Parathyroid adenoma (tissue), 2 donors: ENCODE measurements at regions not wholly inside any gene's neighbourhood (a gene's known extent, or its start where the extent isn't known, plus 50 kb on each side); places are given as distances from the start of the nearest gene placed in this dataset.
"Not testable (repeated sequence)": the region's sequence is repeated elsewhere in the genome, so short reads cannot be mapped to it uniquely, and the experiment has no call there.

Experiments
- H2AFZ ChIP-seq: fragments of 300-600 bp; sonication (generic); one replicate; pipeline ENCODE4 v1.7.0; 2017; ENCODE audit warnings: antibody characterized with exemption, mild to moderate bottlenecking
- H3K27ac ChIP-seq: fragments of 300-600 bp; sonication (generic); one replicate; pipeline ENCODE4 v1.7.0; 2017
- H3K27me3 ChIP-seq: fragments of 300-600 bp; sonication (generic); one replicate; pipeline ENCODE4 v1.7.0; 2017; ENCODE audit warnings: low read length; ENCODE audit not compliant: control insufficient read depth, insufficient read depth
- H3K36me3 ChIP-seq: fragments of 300-600 bp; sonication (generic); one replicate; pipeline ENCODE4 v1.7.0; 2017; ENCODE audit warnings: low read length; ENCODE audit not compliant: control insufficient read depth, insufficient read depth
- H3K4me1 ChIP-seq: fragments of 300-600 bp; sonication (generic); one replicate; pipeline ENCODE4 v1.7.0; 2017; ENCODE audit warnings: control low read depth
- H3K4me2 ChIP-seq: fragments of 300-600 bp; sonication (generic); one replicate; pipeline ENCODE4 v1.7.0; 2017; ENCODE audit warnings: low read length
- H3K4me3 ChIP-seq: fragments of 300-600 bp; sonication (generic); one replicate; pipeline ENCODE4 v1.7.0; 2017; ENCODE audit warnings: low read depth, low read length
- H3K79me2 ChIP-seq: fragments of 300-600 bp; sonication (generic); one replicate; pipeline ENCODE4 v1.7.0; 2017; ENCODE audit warnings: control low read depth
- H3K9ac ChIP-seq: fragments of 300-600 bp; sonication (generic); one replicate; pipeline ENCODE4 v1.7.0; 2017; ENCODE audit warnings: mild to moderate bottlenecking
- H3K9me3 ChIP-seq: fragments of 300-600 bp; sonication (generic); one replicate; pipeline ENCODE4 v1.7.0; 2017; ENCODE audit warnings: low read length; ENCODE audit not compliant: control insufficient read depth
- TF ChIP-seq, protein P1 (sequence below): fragments of 300-600 bp; sonication (generic); IDR thresholded peaks from one replicate; pipeline ENCODE4 v1.7.0; 2017; ENCODE audit warnings: antibody characterized with exemption, mild to moderate bottlenecking
- donor health status: primary hyperparathyroidism.

DNA sequence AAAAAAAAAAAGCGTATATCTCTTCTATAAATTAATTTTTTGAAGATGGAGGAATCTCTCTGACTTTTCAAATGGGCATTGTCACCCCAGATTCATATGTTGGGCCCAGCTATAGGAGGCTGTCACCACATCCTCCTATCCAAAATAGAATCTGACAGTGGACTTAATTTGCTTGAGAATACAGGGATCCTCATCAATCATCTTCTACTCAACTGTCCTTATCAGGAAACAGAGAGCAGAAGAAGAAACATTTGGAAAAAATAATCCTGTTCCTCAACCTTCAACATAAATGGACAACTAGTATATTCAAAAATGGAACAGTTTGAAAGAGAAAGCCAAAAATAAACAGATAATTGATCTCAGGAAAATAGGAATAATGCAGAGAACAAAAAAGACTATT, 725.4 kb upstream of the INTU start:
- H3K27ac ChIP-seq, result no peak overlapping the region
- TF ChIP-seq, protein P1, sequence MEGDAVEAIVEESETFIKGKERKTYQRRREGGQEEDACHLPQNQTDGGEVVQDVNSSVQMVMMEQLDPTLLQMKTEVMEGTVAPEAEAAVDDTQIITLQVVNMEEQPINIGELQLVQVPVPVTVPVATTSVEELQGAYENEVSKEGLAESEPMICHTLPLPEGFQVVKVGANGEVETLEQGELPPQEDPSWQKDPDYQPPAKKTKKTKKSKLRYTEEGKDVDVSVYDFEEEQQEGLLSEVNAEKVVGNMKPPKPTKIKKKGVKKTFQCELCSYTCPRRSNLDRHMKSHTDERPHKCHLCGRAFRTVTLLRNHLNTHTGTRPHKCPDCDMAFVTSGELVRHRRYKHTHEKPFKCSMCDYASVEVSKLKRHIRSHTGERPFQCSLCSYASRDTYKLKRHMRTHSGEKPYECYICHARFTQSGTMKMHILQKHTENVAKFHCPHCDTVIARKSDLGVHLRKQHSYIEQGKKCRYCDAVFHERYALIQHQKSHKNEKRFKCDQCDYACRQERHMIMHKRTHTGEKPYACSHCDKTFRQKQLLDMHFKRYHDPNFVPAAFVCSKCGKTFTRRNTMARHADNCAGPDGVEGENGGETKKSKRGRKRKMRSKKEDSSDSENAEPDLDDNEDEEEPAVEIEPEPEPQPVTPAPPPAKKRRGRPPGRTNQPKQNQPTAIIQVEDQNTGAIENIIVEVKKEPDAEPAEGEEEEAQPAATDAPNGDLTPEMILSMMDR, result no peak
- H3K36me3 ChIP-seq, result no peaks in the 10 kb centered on the region
- H3K79me2 ChIP-seq, result no peaks in the 10 kb centered on the region
- no peak overlapping the region for H3K9ac ChIP-seq
- no peak overlapping the region for H3K4me3 ChIP-seq
- no peak overlapping the region for H3K4me2 ChIP-seq
- H3K4me1 ChIP-seq, result no peaks in the 10 kb centered on the region
- no peaks in the 10 kb centered on the region for H3K9me3 ChIP-seq
- H2AFZ ChIP-seq, result no peak overlapping the region
- H3K27me3 ChIP-seq, result no peaks in the 10 kb centered on the region

DNA sequence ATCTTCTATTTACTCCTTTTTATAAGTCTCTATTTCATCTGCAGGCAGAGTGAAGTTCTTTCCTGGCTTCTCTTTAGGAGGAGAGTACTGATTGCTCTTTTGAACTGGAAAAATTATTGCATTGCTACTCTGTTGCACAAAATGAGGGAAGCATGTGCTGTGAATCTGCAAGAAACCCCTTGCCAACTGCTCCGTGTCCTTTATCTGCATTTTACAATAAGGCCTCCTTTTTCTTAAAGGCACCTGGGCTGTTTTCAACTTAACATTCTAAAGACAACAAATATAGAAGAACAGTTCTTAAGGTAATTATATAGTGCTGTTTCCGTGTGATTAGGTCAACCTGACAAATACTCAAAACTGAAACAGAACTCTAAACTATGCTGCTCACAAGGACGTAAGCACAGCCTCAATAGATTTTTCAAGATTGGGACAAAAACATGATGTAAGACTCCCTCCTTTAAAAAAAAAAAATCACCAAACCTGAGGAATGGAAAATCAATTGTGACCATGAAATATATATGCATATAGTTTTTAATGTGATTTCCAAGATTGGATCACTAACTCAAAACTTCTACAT, 716.6 kb upstream of the INTU start:
- Histone ChIP-seq H3K4me2 (no peak overlapping the region), H3K4me3 (no peak overlapping the region), H3K27me3 (no peaks in the 10 kb centered on the region), H3K27ac (no peak overlapping the region), H2AFZ (no peak overlapping the region), H3K36me3 (peaks cover 2% of the 10 kb centered on the region), H3K79me2 (no peaks in the 10 kb centered on the region), H3K4me1 (no peaks in the 10 kb centered on the region), H3K9me3 (no peaks in the 10 kb centered on the region), H3K9ac (no peak overlapping the region)
- TF ChIP-seq, protein P1, result no peak

- Histone ChIP-seq H3K4me2 (no peak overlapping the region), H3K9me3 (no peaks in the 10 kb centered on the region), H3K79me2 (no peaks in the 10 kb centered on the region), H3K36me3 (peaks cover 2% of the 10 kb centered on the region), H2AFZ (no peak overlapping the region), H3K27me3 (no peaks in the 10 kb centered on the region), H3K4me1 (no peaks in the 10 kb centered on the region), H3K9ac (no peak overlapping the region), H3K27ac (no peak overlapping the region), H3K4me3 (no peak overlapping the region)
- TF ChIP-seq, protein P1, result no peak
Observed at GRCh38 chr4:126916626-126917140, 716.1 kb upstream of the INTU start.

DNA sequence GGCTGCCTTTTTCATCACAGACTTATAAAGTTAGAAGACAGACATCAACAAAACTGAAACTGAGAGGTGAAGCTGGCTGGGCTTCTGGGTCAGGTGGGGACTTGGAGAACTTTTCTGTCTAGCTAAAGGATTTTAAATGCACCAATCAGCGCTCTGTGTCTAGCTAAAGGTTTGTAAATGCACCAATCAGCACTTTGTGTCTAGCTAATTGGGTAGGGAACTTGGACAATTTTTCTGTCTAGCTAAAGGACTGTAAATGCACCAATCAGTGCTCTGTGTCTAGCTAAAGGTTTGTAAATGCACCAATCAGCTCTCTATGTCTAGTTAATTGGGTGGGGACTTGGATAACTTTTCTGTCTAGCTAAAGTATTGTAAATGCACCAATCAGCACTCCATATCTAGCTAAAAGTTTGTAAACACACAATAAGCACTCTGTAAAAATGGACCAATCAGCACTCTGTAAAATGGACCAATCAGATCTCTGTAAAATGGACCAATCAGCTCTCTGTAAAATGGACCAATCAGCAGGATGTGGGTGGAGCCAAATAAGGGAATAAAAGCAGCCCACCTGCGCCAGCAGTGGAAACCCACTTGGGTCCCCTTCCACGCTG, 710.3 kb upstream of the INTU start:
- not testable (repeated sequence) for H3K36me3 ChIP-seq, H3K4me2 ChIP-seq, H3K4me3 ChIP-seq, H3K9me3 ChIP-seq, H3K27me3 ChIP-seq, H3K27ac ChIP-seq, H3K9ac ChIP-seq, H2AFZ ChIP-seq, H3K4me1 ChIP-seq, H3K79me2 ChIP-seq

GRCh38 chr4:126924237-126924636, 708.5 kb upstream of the INTU start:
- no peaks in the 10 kb centered on the region for H3K27me3 ChIP-seq
- H3K4me1 ChIP-seq, result no peaks in the 10 kb centered on the region
- H3K9me3 ChIP-seq, result no peaks in the 10 kb centered on the region

DNA sequence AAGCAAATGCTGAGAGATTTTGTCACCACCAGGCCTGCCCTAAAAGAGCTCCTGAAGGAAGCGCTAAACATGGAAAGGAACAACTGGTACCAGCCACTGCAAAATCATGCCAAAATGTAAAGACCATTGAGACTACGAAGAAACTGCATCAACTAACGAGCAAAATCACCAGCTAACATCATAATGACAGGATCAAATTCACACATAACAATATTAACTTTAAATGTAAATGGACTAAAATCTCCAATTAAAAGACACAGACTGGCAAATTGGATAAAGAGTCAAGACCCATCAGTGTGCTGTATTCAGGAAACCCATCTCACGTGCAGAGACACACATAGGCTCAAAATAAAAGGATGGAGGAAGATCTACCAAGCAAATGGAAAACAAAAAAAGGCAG, 702.7 kb upstream of the INTU start:
- not testable (repeated sequence) for H3K36me3 ChIP-seq, H3K4me3 ChIP-seq, H3K4me2 ChIP-seq, H3K9me3 ChIP-seq, H3K79me2 ChIP-seq, H2AFZ ChIP-seq, H3K27ac ChIP-seq, H3K4me1 ChIP-seq, H3K27me3 ChIP-seq, H3K9ac ChIP-seq

More at GRCh38 chr4:126924237-126924636, 708.5 kb upstream of the INTU start:
- no peak overlapping the region for H3K4me2 ChIP-seq
- TF ChIP-seq, protein P1, result no peak
- H3K27ac ChIP-seq, result no peak overlapping the region
- H3K79me2 ChIP-seq, result no peaks in the 10 kb centered on the region
- H2AFZ ChIP-seq, result no peak overlapping the region
- H3K9ac ChIP-seq, result no peak overlapping the region
- no peaks in the 10 kb centered on the region for H3K36me3 ChIP-seq
- no peak overlapping the region for H3K4me3 ChIP-seq
